ENCODE measurements at regions not wholly inside any gene's neighbourhood (a gene's known extent, or its start where the extent isn't known, plus 50 kb on each side); places are given as distances from the start of the nearest gene placed in this dataset.

GRCh38 chr2:125746321-125747164 is 909.4 kb upstream of the GYPC start:
- H3K9me3 ChIP-seq (ENCODE audit: insufficient read depth, low read length): no peaks in the 10 kb centered on the region
- 0 out of 2 replicates have a peak, but pooled peaks cover 3% of the 10 kb centered on the region for H3K4me1 ChIP-seq (ENCODE audit: low read length)
- H3K4me2 ChIP-seq (ENCODE audit: low read length): no peak overlapping the region
- H3K4me3 ChIP-seq (ENCODE audit: low read length): no peak overlapping the region
- H3K36me3 ChIP-seq (replicated peaks; ENCODE audit: low read depth, low read length): no peaks in the 10 kb centered on the region
- H4K20me1 ChIP-seq (ENCODE audit: insufficient read depth, low read length): no peaks in the 10 kb centered on the region
- no peak overlapping the region for H3K27ac ChIP-seq (ENCODE audit: low read length)
- no peak overlapping the region for H3K9ac ChIP-seq (ENCODE audit: low read length)
- H3K27me3 ChIP-seq (ENCODE audit: low read depth, low read length): no peaks in the 10 kb centered on the region
- H3K79me2 ChIP-seq (ENCODE audit: low read length): no peaks in the 10 kb centered on the region
- no peak overlapping the region for H2AFZ ChIP-seq (ENCODE audit: low read depth, low read length)
- TF ChIP-seq CTCF (IDR thresholded peaks at IDR 0.05; ENCODE audit: low read depth, low read length) (no peak), EZH2phosphoT487 (IDR thresholded peaks at IDR 0.05; ENCODE audit: low read depth) (no peak)

GRCh38 chr2:125747165-125747425 is 908.9 kb upstream of the GYPC start:
- Histone ChIP-seq H3K4me1 (ENCODE audit: low read length) (0 out of 2 replicates have a peak, but pooled peaks cover 3% of the 10 kb centered on the region), H2AFZ (ENCODE audit: low read depth, low read length) (no peak overlapping the region), H4K20me1 (ENCODE audit: insufficient read depth, low read length) (no peaks in the 10 kb centered on the region), H3K9ac (ENCODE audit: low read length) (no peak overlapping the region), H3K4me2 (ENCODE audit: low read length) (no peak overlapping the region), H3K9me3 (ENCODE audit: insufficient read depth, low read length) (no peaks in the 10 kb centered on the region), H3K36me3 (replicated peaks; ENCODE audit: low read depth, low read length) (no peaks in the 10 kb centered on the region), H3K4me3 (ENCODE audit: low read length) (no peak overlapping the region), H3K79me2 (ENCODE audit: low read length) (no peaks in the 10 kb centered on the region), H3K27ac (ENCODE audit: low read length) (no peak overlapping the region), H3K27me3 (ENCODE audit: low read depth, low read length) (no peaks in the 10 kb centered on the region)
- no peak for TF ChIP-seq EZH2phosphoT487 (IDR thresholded peaks at IDR 0.05; ENCODE audit: low read depth)
- no peak for TF ChIP-seq CTCF (IDR thresholded peaks at IDR 0.05; ENCODE audit: low read depth, low read length)

GRCh38 chr2:125756431-125756830 is 899.5 kb upstream of the GYPC start:
- Histone ChIP-seq H3K9ac (ENCODE audit: low read length) (no peak overlapping the region), H3K4me1 (ENCODE audit: low read length) (no peaks in the 10 kb centered on the region), H3K4me3 (ENCODE audit: low read length) (no peak overlapping the region), H3K27me3 (ENCODE audit: low read depth, low read length) (no peaks in the 10 kb centered on the region), H3K4me2 (ENCODE audit: low read length) (no peak overlapping the region), H3K79me2 (ENCODE audit: low read length) (no peaks in the 10 kb centered on the region), H3K9me3 (ENCODE audit: insufficient read depth, low read length) (no peaks in the 10 kb centered on the region), H3K27ac (ENCODE audit: low read length) (no peak overlapping the region), H2AFZ (ENCODE audit: low read depth, low read length) (no peak overlapping the region), H3K36me3 (replicated peaks; ENCODE audit: low read depth, low read length) (no peaks in the 10 kb centered on the region), H4K20me1 (ENCODE audit: insufficient read depth, low read length) (no peaks in the 10 kb centered on the region)
- TF ChIP-seq CTCF (IDR thresholded peaks at IDR 0.05; ENCODE audit: low read depth, low read length) (no peak), EZH2phosphoT487 (IDR thresholded peaks at IDR 0.05; ENCODE audit: low read depth) (no peak)

GRCh38 chr2:125796784-125797183 is 859.2 kb upstream of the GYPC start:
- Histone ChIP-seq H3K4me3 (ENCODE audit: low read length) (no peak overlapping the region), H3K9ac (ENCODE audit: low read length) (no peak overlapping the region), H3K36me3 (replicated peaks; ENCODE audit: low read depth, low read length) (no peaks in the 10 kb centered on the region), H4K20me1 (ENCODE audit: insufficient read depth, low read length) (no peaks in the 10 kb centered on the region), H3K79me2 (ENCODE audit: low read length) (no peaks in the 10 kb centered on the region), H3K27me3 (ENCODE audit: low read depth, low read length) (no peaks in the 10 kb centered on the region), H3K4me1 (ENCODE audit: low read length) (no peaks in the 10 kb centered on the region), H3K27ac (ENCODE audit: low read length) (no peak overlapping the region), H2AFZ (ENCODE audit: low read depth, low read length) (no peak overlapping the region), H3K4me2 (ENCODE audit: low read length) (no peak overlapping the region), H3K9me3 (ENCODE audit: insufficient read depth, low read length) (no peaks in the 10 kb centered on the region)
- no peak for TF ChIP-seq CTCF (IDR thresholded peaks at IDR 0.05; ENCODE audit: low read depth, low read length)
- TF ChIP-seq EZH2phosphoT487 (IDR thresholded peaks at IDR 0.05; ENCODE audit: low read depth): no peak
